ENCODE measurements at regions not wholly inside any gene's neighbourhood (a gene's known extent, or its start where the extent isn't known, plus 50 kb on each side); places are given as distances from the start of the nearest gene placed in this dataset.

- DNase-seq = no peak
Measured at GRCh38 chr6:119566546-119567260, 217.1 kb upstream of the MAN1A1 start.

GRCh38 chr6:119565893-119566292, 216.3 kb upstream of the MAN1A1 start:
- DNase-seq = no peak

DNA sequence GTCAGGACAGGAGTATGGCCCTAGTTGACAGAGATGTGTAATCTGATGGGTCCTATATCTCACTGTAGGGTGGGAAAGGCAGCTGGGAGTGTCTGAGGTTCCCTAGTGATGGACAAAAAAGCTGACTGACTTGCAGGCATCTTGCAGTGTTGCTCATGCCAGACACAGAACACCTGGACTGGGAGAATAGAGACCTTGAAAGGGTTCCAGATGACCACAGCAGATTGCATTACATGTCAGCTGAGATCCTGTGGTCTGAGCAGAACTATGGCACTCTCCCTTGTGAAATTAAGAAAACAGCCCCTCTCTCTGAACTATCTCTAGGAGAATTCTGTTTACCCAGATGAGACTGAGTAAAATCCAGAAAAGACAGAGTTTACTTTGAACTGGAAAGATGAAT, 212.6 kb upstream of the MAN1A1 start:
- no peak for DNase-seq

DNA sequence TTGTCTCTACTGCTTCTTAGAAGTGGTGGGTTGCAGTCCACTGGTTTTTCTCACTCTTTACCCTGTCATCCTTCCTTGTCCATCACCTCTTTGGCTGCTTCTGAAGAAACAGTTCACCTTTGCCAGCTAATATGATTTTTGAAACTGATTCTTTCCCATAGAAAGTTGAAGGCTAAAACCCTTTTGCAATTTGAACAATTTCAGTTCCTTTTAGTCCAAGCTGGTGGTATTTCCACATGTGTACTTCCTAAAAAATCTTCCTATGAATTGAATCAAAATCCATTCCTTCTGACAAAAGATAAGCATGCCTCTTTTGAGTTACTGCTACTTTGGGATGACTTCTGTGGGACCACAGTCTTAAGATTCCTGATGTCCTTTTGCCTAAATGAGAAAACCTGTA, 210.0 kb upstream of the MAN1A1 start:
- DNase-seq = no peak

DNA sequence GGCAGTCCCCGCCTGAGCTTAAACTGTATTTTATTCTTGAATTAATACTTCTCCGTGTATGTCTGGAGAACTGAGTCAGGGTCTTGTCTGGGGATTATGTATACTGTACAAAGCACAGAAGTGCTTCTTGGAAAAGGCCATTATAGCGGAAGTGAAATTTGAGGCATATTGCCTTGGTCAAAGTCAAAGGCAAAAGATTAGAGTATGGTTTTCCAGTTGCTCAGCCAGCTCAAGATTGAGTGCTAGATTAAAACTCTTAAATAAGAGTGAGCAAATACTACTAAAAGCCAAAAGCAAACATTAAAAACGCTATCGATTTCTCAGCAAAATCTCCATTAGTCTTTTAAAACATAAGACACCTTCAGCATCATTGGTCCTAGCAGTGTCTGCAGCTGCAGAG, 207.7 kb upstream of the MAN1A1 start:
- no peak for DNase-seq

- DNase-seq = no peak
Measured at GRCh38 chr6:119552021-119552420, 202.5 kb upstream of the MAN1A1 start.

- DNase-seq = no peak
Measured at GRCh38 chr6:119547024-119547423, 197.5 kb upstream of the MAN1A1 start.

DNA sequence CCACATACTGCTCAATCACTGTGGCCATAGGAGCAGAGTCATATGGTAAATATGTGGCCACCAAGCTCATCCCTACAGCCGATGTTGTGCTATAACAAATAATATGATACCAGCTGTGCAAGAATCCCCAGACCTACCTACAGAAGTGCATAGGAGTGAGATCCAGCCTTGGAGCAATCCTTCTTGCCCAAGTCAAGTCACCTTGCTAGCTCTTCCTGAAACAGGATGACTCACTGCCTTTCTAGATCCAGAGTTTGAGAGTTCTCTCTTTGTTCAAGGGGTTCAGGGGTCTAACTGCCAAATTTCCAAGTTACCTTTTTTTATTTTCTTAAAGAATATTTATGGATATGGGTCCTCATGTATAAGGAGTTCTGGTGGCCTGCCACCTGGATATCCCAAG, 195.7 kb upstream of the MAN1A1 start:
- DNase-seq = no peak

- no peak for DNase-seq
Measured at GRCh38 chr6:119544325-119545175, 195.0 kb upstream of the MAN1A1 start.

- no peak for DNase-seq
Measured at GRCh38 chr6:119543332-119543731, 193.8 kb upstream of the MAN1A1 start.

- DNase-seq = no peak
Measured at GRCh38 chr6:119542037-119542436, 192.5 kb upstream of the MAN1A1 start.

DNA sequence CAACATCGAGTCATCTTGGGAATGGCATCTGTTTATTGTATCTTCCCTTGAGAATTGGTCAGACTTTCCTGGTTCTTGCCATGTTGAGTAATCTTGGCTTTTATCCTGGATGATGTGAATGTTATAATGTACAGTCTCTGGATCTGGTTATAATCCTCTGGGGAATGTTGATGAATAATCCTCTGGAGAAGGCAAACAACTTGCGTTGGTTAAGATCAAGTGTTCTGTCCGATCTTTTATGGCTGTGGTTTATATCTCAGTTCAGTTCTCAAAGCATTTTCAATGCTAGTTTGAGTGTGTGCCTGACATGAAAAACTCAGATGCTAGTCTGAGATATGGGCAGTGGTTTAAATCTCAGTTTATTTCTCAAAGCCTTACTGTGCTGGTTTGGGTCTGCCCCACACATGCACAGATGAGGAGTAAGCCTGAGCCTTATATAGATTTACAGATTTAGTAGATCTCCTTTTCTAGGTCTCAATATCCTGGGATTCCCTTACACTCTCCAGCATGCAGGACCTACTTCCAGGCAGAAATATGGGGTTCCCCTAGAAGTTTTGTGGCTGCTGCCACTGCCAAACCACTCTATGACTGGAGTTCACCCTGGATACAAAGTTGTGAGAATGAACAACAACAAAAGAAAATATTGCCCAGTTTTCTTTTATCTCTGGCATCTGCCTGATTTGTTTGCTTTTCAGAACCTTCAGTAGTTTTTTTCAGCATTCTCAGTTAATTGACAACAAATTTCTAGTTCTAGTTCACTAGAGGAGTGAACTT, 191.8 kb upstream of the MAN1A1 start:
- no peak for DNase-seq

DNA sequence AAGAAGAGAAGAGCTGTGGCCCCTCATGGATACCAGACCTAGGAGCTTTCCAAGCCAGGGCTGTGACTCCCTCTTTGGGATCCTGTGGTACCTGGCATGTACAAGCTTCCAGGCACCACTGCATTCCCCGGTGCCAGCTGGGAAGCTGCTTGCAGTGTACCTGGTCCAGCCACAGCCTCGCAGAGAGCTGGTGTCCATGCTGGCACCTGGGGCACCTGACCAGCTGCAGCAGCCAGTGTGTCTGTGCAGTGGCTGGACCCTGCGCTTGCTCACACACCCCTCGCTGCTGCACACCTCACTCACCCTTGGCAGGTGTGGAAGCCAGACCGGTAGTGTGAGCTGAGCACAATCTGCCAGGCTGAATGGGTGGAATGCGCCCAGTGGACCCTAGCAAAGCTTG, 190.9 kb upstream of the MAN1A1 start:
- DNase-seq = no peak

DNA sequence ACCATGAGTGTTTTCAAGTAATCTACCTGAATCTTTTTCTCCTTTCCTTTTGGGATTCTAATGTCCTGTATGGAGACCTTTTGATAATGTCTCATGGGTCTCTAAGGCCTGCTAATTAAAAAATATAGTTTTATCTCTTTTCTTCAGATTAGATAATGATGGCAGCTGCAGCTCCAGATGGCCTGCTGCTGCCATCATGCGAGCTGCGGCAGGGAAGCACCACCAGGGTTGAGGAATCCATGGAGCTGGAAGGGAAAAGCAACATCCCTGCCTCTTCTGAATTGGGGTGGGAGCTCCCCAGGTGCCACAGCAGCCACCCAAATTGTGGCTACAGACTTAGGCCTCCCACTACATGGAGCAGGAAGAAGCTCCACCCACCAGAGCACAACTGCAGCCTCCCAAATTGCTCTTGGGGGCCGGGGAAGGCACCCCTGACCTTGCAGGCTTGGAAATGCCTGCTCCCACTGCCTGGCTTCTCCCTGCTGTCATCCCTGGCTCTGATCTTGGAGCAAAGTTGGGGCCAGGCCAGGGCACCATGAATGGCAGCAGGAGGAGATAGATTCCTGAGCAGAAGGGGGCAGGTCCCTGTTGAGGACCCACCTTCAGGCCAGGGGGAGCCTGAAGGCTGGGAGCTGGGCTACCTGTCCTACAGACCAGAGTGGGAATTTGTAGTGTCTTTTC, 189.6 kb upstream of the MAN1A1 start:
- DNase-seq = no peak

GRCh38 chr6:119536666-119537065, 187.1 kb upstream of the MAN1A1 start:
- DNase-seq = no peak

GRCh38 chr6:119535332-119535731, 185.8 kb upstream of the MAN1A1 start:
- no peak for DNase-seq

DNA sequence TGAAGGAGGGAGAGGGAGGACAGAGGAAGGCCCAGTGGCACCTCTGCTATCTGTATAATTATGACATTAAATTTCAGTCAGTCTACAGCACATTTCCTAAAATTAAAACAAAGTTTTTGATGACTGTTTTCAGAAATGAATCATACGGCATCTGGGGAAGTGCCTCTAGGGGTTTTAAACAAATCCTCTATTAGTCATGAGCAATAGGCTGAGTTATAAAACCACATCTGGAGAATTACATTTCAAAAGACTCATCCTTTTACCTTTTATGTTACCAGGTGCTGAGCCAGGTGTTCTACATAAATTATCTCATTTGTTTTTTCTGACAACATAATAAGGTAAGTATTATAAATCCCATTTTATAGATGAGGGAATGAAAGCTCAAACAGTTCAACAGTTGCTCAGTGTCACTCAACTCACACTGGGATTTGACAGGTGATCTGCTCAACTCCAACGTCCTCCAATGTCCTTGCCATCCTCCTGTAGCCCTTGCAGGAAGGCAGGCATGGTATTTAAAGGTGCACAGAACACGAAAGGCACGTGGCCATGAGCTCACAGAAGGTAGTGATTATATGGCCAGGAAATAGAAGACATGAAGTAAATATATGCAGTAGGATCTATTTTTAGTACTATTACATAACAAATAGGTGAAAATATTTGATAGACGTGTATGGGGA, 184.2 kb upstream of the MAN1A1 start:
- no peak for DNase-seq

- DNase-seq = no peak
Measured at GRCh38 chr6:119527231-119527578, 177.6 kb upstream of the MAN1A1 start.

DNA sequence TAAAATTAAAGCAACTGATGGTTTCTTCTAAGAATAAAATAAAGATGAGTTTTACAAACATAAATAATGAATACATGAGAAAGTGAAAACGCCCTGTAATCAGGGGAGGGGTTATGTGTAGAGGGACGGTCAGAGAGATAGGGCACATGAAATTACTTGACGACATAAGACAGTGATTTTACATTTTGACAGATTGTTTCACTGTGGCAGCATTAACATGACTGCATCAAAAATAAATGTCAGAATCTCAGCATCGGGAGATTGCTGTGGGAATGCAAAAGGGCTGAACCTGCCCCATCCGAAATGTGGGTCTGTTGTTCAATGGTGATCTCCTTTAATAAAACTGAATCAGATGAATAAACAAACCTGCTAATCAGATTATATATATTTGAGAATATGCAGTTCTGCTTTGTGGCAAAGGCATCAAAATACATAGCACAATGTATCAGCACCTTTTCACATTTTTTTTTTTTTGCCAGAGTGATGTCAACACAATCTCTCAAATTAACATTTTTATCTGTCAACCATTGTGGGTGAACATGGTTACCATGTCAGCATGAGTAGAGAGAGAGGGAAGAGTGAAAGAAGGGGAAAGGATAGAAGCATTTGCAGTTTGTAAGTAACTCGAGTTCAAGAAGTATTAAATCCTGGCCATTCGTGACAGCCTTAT, 177.1 kb upstream of the MAN1A1 start:
- DNase-seq = no peak

- no peak for DNase-seq
Measured at GRCh38 chr6:119524410-119524809, 174.8 kb upstream of the MAN1A1 start.

DNA sequence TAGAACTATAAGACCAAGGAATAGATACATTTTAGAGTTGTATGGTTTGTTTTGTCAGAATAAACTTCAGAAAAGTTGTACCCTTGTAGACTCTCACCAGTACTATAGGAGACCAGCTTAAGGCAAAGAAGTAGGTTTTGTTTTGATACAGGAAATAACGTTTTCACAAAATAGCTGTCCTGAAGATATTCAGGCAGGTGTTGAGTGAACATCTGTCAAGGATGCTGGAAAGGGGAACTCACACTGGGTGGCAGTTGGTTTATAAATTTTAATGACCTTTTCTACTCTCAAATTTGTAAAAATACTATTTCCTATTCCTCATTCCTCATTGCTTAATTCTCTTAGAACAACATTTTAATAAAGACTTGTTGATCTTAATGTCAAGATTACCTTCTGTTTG, 174.0 kb upstream of the MAN1A1 start:
- no peak for DNase-seq

- no peak for DNase-seq
Measured at GRCh38 chr6:119521251-119521650, 171.7 kb upstream of the MAN1A1 start.
